GM18502 (cell line): ENCODE measurements at regions not wholly inside any gene's neighbourhood (a gene's known extent, or its start where the extent isn't known, plus 50 kb on each side); places are given as distances from the start of the nearest gene placed in this dataset.
"Not testable (repeated sequence)": the region's sequence is repeated elsewhere in the genome, so short reads cannot be mapped to it uniquely, and the experiment has no call there.

Experiments used
- ATAC-seq: cut with Tn5 transposase; IDR thresholded peaks from one replicate; pipeline ENCODE4 v1.9.1; 2021; ENCODE audit warnings: mild to moderate bottlenecking; ENCODE audit not compliant: unreplicated experiment, poor library complexity

GRCh38 chr17:71727723-71728122 lies 393.1 kb upstream of the SOX9 start:
- ATAC-seq: no peak

GRCh38 chr17:71730871-71731270 lies 389.9 kb upstream of the SOX9 start:
- no peak for ATAC-seq

- ATAC-seq: no peak
Measured at GRCh38 chr17:71735893-71736292, 384.9 kb upstream of the SOX9 start.

- no peak for ATAC-seq
Measured at GRCh38 chr17:71740866-71741265, 380.0 kb upstream of the SOX9 start.

GRCh38 chr17:71741836-71742235 lies 379.0 kb upstream of the SOX9 start:
- no peak for ATAC-seq

- ATAC-seq: no peak
Measured at GRCh38 chr17:71748872-71749271, 371.9 kb upstream of the SOX9 start.

GRCh38 chr17:71753070-71753469 lies 367.8 kb upstream of the SOX9 start:
- ATAC-seq: no peak

- no peak for ATAC-seq
Measured at GRCh38 chr17:71757156-71757555, 363.7 kb upstream of the SOX9 start.

GRCh38 chr17:71757956-71758355 lies 362.9 kb upstream of the SOX9 start:
- no peak for ATAC-seq

GRCh38 chr17:71759422-71760060 lies 361.3 kb upstream of the SOX9 start:
- no peak for ATAC-seq

- ATAC-seq: no peak
Measured at GRCh38 chr17:71760062-71760720, 360.6 kb upstream of the SOX9 start.

GRCh38 chr17:71762526-71762925 lies 358.3 kb upstream of the SOX9 start:
- no peak for ATAC-seq

- peak; percentile 60 for ATAC-seq
Measured at GRCh38 chr17:71764505-71764904, 356.3 kb upstream of the SOX9 start.

GRCh38 chr17:71765437-71765836 lies 355.4 kb upstream of the SOX9 start:
- no peak for ATAC-seq

- no peak for ATAC-seq
Measured at GRCh38 chr17:71769850-71770249, 351.0 kb upstream of the SOX9 start.

GRCh38 chr17:71777048-71777640 lies 343.7 kb upstream of the SOX9 start:
- no peak for ATAC-seq

GRCh38 chr17:71779482-71779881 lies 341.3 kb upstream of the SOX9 start:
- no peak for ATAC-seq

GRCh38 chr17:71780596-71780995 lies 340.2 kb upstream of the SOX9 start:
- ATAC-seq: no peak

GRCh38 chr17:71782021-71782420 lies 338.8 kb upstream of the SOX9 start:
- ATAC-seq: not testable (repeated sequence)

GRCh38 chr17:71790791-71791190 lies 330.0 kb upstream of the SOX9 start:
- ATAC-seq: no peak

GRCh38 chr17:71791311-71791710 lies 329.5 kb upstream of the SOX9 start:
- ATAC-seq: no peak

- ATAC-seq: no peak
Measured at GRCh38 chr17:71792966-71793365, 327.9 kb upstream of the SOX9 start.
